H1 (cell line): ENCODE measurements at regions not wholly inside any gene's neighbourhood (a gene's known extent, or its start where the extent isn't known, plus 50 kb on each side); places are given as distances from the start of the nearest gene placed in this dataset.

Experiments
- CTCF ChIA-PET: fragments of 300-600 bp; sonication (Branson Sonifier 250); formaldehyde crosslinking; loops from one replicate; lab custom pipeline; 2021; ENCODE audit not compliant: partially characterized antibody; lab: Charles Lee
- POLR2A ChIA-PET: fragments of 300-600 bp; sonication (Branson Sonifier 250); formaldehyde crosslinking; loops from one replicate; lab custom pipeline; 2021; ENCODE audit warnings: inconsistent platforms; ENCODE audit not compliant: partially characterized antibody; lab: Charles Lee
- DNase-seq, 2 experiments: peaks; one replicate each; pipeline versions ENCODE4 v3.0.0 to v3.0.0-alpha.2; 2010 to 2022; ENCODE audit warnings: low spot score in 2 of 2, low read depth in 1 of 2, mixed read lengths in 1 of 2
- FAIRE-seq: peaks from 2 replicates; lab custom pipeline; 2011; peaks lifted over from hg19 to GRCh38; lab: Jason Lieb, UNC
- H2AFZ ChIP-seq: 2 replicates; pipeline ENCODE4 v1.8.1; 2012; ENCODE audit warnings: low read length, inconsistent platforms
- H2AK5ac ChIP-seq: 2 replicates; pipeline ENCODE4 v1.6.1; 2013; ENCODE audit warnings: low read depth, low read length
- H2BK120ac ChIP-seq: replicated peaks from 2 replicates; pipeline ENCODE3; 2013; ENCODE audit warnings: low read depth, low read length, inconsistent platforms
- H2BK12ac ChIP-seq: 2 replicates; pipeline ENCODE4 v1.6.1; 2013; ENCODE audit warnings: low read depth, low read length
- H2BK15ac ChIP-seq: 2 replicates; pipeline ENCODE4 v1.6.1; 2013; ENCODE audit warnings: low read length
- H2BK20ac ChIP-seq: 2 replicates; pipeline ENCODE4 v1.6.1; 2013; ENCODE audit warnings: low read length
- H2BK5ac ChIP-seq: 2 replicates; pipeline ENCODE4 v1.6.1; 2013; ENCODE audit warnings: low read depth, low read length
- H3K14ac ChIP-seq: 2 replicates; pipeline ENCODE4 v1.6.1; 2013; ENCODE audit warnings: inconsistent platforms; ENCODE audit not compliant: insufficient read length
- H3K18ac ChIP-seq: 2 replicates; pipeline ENCODE4 v1.6.1; 2013; ENCODE audit warnings: low read length; ENCODE audit errors: extremely low read depth
- H3K23ac ChIP-seq: 2 replicates; pipeline ENCODE4 v1.6.1; 2013; ENCODE audit warnings: inconsistent platforms; ENCODE audit not compliant: insufficient read length
- H3K23me2 ChIP-seq: 2 replicates; pipeline ENCODE4 v1.6.1; 2013; ENCODE audit warnings: low read depth, low read length
- H3K27ac ChIP-seq: 2 replicates; pipeline ENCODE4 v1.6.1; 2011; ENCODE audit warnings: low read depth, low read length, inconsistent platforms
- H3K27me3 ChIP-seq, 4 experiments: replicated peaks in 1 of 4; 1 replicate in 1 of 4; 2 replicates in 3 of 4; pipeline versions ENCODE4 v1.6.1 to v1.8.1; 2011 to 2013; ENCODE audit warnings: low read length in 3 of 4, mild to moderate bottlenecking in 3 of 4, inconsistent platforms in 2 of 4, mixed read lengths in 2 of 4, moderate library complexity in 1 of 4; ENCODE audit not compliant: control insufficient read depth in 3 of 4, insufficient read depth in 3 of 4; ENCODE audit errors: extremely low read depth in 1 of 4
- H3K36me3 ChIP-seq, 4 experiments: 2 replicates each; pipeline versions ENCODE4 v1.6.1 to v1.8.1; 2011 to 2013; ENCODE audit warnings: mild to moderate bottlenecking in 4 of 4, low read length in 3 of 4, moderate library complexity in 2 of 4, control low read depth in 1 of 4, inconsistent platforms in 1 of 4; ENCODE audit not compliant: insufficient read depth in 4 of 4, control insufficient read depth in 2 of 4
- H3K4ac ChIP-seq: replicated peaks from 2 replicates; pipeline ENCODE3; 2013; ENCODE audit warnings: low read length, low read depth, mixed read lengths, inconsistent platforms; ENCODE audit not compliant: insufficient read length
- H3K4me1 ChIP-seq, 4 experiments: replicated peaks in 1 of 4; 1 replicate in 1 of 4; 2 replicates in 3 of 4; pipeline versions ENCODE4 v1.6.1 to v1.8.1; 2011 to 2013; ENCODE audit warnings: low read length in 3 of 4, inconsistent platforms in 2 of 4, mixed read lengths in 1 of 4; ENCODE audit not compliant: insufficient read depth in 4 of 4, control insufficient read depth in 3 of 4
- H3K4me2 ChIP-seq, 2 experiments: 2 replicates each; pipeline versions ENCODE4 v1.6.1 to v1.8.1; 2011 to 2013; ENCODE audit warnings: low read depth in 2 of 2, low read length in 2 of 2, control low read depth in 1 of 2, inconsistent platforms in 1 of 2, mild to moderate bottlenecking in 1 of 2; ENCODE audit not compliant: insufficient read depth in 1 of 2
- H3K4me3 ChIP-seq, 4 experiments: fragments of 200-600, 300-600 bp in 1 of 4; sonication (generic), shearing (Covaris generic), sonication (Bioruptor Twin) in 1 of 4; 2 replicates each; pipeline versions ENCODE4 v1.5.1 to v1.8.1; 2011 to 2016; ENCODE audit warnings: low read length in 4 of 4, low read depth in 3 of 4, control low read depth in 2 of 4, inconsistent platforms in 2 of 4, mild to moderate bottlenecking in 2 of 4, mixed read lengths in 1 of 4, moderate library complexity in 1 of 4; ENCODE audit not compliant: insufficient read depth in 2 of 4; ENCODE audit errors: extremely low read depth in 1 of 4
- H3K56ac ChIP-seq: replicated peaks from 2 replicates; pipeline ENCODE3; 2013; ENCODE audit warnings: low read depth, mild to moderate bottlenecking, mixed read lengths, low read length, inconsistent platforms; ENCODE audit not compliant: insufficient read length
- H3K79me1 ChIP-seq: 2 replicates; pipeline ENCODE4 v1.6.1; 2013; ENCODE audit warnings: low read depth, low read length, control low read depth
- H3K79me2 ChIP-seq, 2 experiments: 2 replicates each; pipeline versions ENCODE4 v1.6.1 to v1.8.1; 2012 to 2013; ENCODE audit warnings: low read length in 2 of 2, mild to moderate bottlenecking in 2 of 2, inconsistent platforms in 1 of 2; ENCODE audit not compliant: insufficient read depth in 2 of 2, control insufficient read depth in 1 of 2
- H3K9ac ChIP-seq, 4 experiments: replicated peaks in 1 of 4; 1 replicate in 1 of 4; 2 replicates in 3 of 4; pipeline versions ENCODE4 v1.6.1 to v1.8.1; 2011 to 2013; ENCODE audit warnings: low read depth in 3 of 4, low read length in 3 of 4, control low read depth in 2 of 4, mild to moderate bottlenecking in 2 of 4, moderate library complexity in 2 of 4, inconsistent platforms in 1 of 4; ENCODE audit errors: extremely low read depth in 1 of 4
- H3K9me3 ChIP-seq, 2 experiments: 2 replicates each; pipeline versions ENCODE4 v1.6.1 to v1.8.1; 2012 to 2013; ENCODE audit warnings: mild to moderate bottlenecking in 2 of 2, moderate library complexity in 2 of 2, control low read depth in 1 of 2, inconsistent platforms in 1 of 2, low read depth in 1 of 2, low read length in 1 of 2, mixed read lengths in 1 of 2; ENCODE audit not compliant: insufficient read depth in 2 of 2
- H4K20me1 ChIP-seq, 2 experiments: replicated peaks in 1 of 2; 2 replicates each; pipeline versions ENCODE3 to v1.8.1; 2011 to 2013; ENCODE audit warnings: inconsistent platforms in 2 of 2, low read length in 2 of 2, mild to moderate bottlenecking in 1 of 2; ENCODE audit not compliant: insufficient read depth in 2 of 2, control insufficient read depth in 1 of 2
- H4K5ac ChIP-seq: 2 replicates; pipeline ENCODE4 v1.6.1; 2013; ENCODE audit warnings: low read length, low read depth, mixed read lengths, inconsistent platforms; ENCODE audit not compliant: insufficient read length
- H4K8ac ChIP-seq: 2 replicates; pipeline ENCODE4 v1.8.0; 2013; ENCODE audit warnings: mild to moderate bottlenecking, moderate library complexity, low read length, inconsistent platforms; ENCODE audit not compliant: insufficient read depth; ENCODE audit errors: extremely low read depth
- H4K91ac ChIP-seq: replicated peaks from 2 replicates; pipeline ENCODE3; 2013; ENCODE audit warnings: low read length, mixed read lengths, inconsistent platforms; ENCODE audit not compliant: insufficient read length
- CBX8 ChIP-seq: fragments of 300-800, 300-1000 bp; sonication (generic); IDR thresholded peaks from 2 replicates; pipeline ENCODE4 v1.7.1; 2016; ENCODE audit warnings: low read depth, low read length, borderline replicate concordance
- RXRA ChIP-seq: IDR thresholded peaks from 2 replicates; pipeline ENCODE4 v1.6.1; 2011; ENCODE audit warnings: low read depth, mild to moderate bottlenecking, low read length, moderate library complexity; ENCODE audit not compliant: insufficient read depth

DNA sequence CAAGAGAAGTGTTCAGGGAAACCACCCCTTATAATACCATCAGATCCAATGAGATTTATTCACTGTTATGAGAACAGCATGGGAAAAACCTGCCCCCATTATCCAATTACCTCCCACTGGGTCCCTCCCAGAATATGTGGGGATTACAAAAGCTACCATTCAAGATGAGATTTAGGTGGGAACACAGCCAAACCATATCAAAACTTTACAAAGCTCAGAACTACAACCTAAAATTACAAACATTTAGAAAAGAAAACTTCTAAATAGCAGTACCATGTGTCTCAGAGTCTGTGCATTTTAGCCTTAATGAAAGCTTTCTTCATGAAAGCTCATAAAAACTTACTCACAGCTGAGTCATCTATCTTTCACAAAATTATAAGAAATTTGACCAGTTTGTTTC is 1442.8 kb upstream of the PCDH7 start:
- H3K18ac ChIP-seq, result no peak overlapping the region
- H4K91ac ChIP-seq, result no peak overlapping the region
- no peak overlapping the region for H4K8ac ChIP-seq
- H3K9ac ChIP-seq, result no peak overlapping the region
- no peak overlapping the region for H3K14ac ChIP-seq
- no peak overlapping the region for H3K4ac ChIP-seq
- DNase-seq (no peak), FAIRE-seq (no peak)
- no peaks in the 10 kb centered on the region; a peak in 1 of 8 replicates for H3K36me3 ChIP-seq
- H4K5ac ChIP-seq, result no peak overlapping the region
- H2BK15ac ChIP-seq, result no peak overlapping the region
- H2BK5ac ChIP-seq, result no peak overlapping the region
- H3K23ac ChIP-seq, result no peak overlapping the region
- H3K79me2 ChIP-seq, result no peaks in the 10 kb centered on the region
- H2AK5ac ChIP-seq, result no peak overlapping the region
- no peak overlapping the region for H3K4me3 ChIP-seq
- H2AFZ ChIP-seq, result no peak overlapping the region
- no peak overlapping the region for H3K27ac ChIP-seq
- no peak overlapping the region for H3K56ac ChIP-seq
- TF ChIP-seq RXRA, result no peak
- no peak for TF ChIP-seq CBX8
- H2BK20ac ChIP-seq, result no peak overlapping the region
- H3K27me3 ChIP-seq, result no peaks in the 10 kb centered on the region
- H3K4me2 ChIP-seq, result no peak overlapping the region
- no peaks in the 10 kb centered on the region for H3K79me1 ChIP-seq
- H3K4me1 ChIP-seq, result no peaks in the 10 kb centered on the region
- no peaks in the 10 kb centered on the region for H3K23me2 ChIP-seq
- POLR2A ChIA-PET, result no interaction called here
- H3K9me3 ChIP-seq, result peaks cover 0 to 5% of the 10 kb centered on the region in 2 experiments; a peak in 1 of 4 replicates
- CTCF ChIA-PET, result interaction anchor here (1.3 kb wide), 1 partner anchor 18 kb away, joined by 3 read pairs; no protein-coding TSS in a partner anchor
- H2BK120ac ChIP-seq, result no peak overlapping the region
- H2BK12ac ChIP-seq, result no peak overlapping the region
- H4K20me1 ChIP-seq, result no peaks in the 10 kb centered on the region
